ENCODE measurements at regions not wholly inside any gene's neighbourhood (a gene's known extent, or its start where the extent isn't known, plus 50 kb on each side); places are given as distances from the start of the nearest gene placed in this dataset.

DNA sequence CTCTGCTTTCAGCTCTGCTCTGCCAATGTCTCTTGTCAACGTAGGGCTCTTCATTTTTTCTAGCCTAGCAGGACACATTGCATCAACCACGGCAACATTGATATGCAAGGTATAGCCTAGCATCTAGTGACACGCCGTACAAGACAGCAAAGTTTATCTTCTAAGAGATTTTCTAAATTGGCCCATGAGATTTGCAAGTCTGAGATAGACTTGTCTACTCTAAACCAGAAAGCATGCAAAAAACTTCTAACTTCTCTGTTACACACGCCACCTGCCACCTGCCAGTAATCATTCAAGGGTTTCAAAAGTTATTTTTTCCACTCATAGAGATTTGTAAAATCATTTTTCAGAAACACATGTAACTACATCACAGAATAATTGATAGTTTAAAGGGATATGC, 1265.7 kb downstream of the C4orf33 start:
- no peak for TF ChIP-seq ZNF302 (CRISPR knock-in tag; IDR thresholded peaks at IDR 0.05)
- TF ChIP-seq MYC (IDR thresholded peaks at IDR 0.05; ENCODE audit: borderline replicate concordance, low read length) = no peak
- TF ChIP-seq, protein P1, sequence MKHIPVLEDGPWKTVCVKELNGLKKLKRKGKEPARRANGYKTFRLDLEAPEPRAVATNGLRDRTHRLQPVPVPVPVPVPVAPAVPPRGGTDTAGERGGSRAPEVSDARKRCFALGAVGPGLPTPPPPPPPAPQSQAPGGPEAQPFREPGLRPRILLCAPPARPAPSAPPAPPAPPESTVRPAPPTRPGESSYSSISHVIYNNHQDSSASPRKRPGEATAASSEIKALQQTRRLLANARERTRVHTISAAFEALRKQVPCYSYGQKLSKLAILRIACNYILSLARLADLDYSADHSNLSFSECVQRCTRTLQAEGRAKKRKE (CRISPR knock-in tag; IDR thresholded peaks at IDR 0.05; ENCODE audit: low read depth) = no peak
- TF ChIP-seq ZFP36 (IDR thresholded peaks at IDR 0.05; ENCODE audit: borderline replicate concordance, partially characterized antibody) = no peak
- TF ChIP-seq HOXA7 (CRISPR knock-in tag; IDR thresholded peaks at IDR 0.05) = no peak
- TF ChIP-seq MAFK (IDR thresholded peaks at IDR 0.05; ENCODE audit: partially characterized antibody) = no peak
- no peak for TF ChIP-seq GATA3 (IDR thresholded peaks at IDR 0.05; ENCODE audit: borderline replicate concordance)
- TF ChIP-seq NFE2L2 (conservative IDR thresholded peaks at IDR 0.05; ENCODE audit: low read length) = no peak
- no peak for TF ChIP-seq RCOR1 (IDR thresholded peaks at IDR 0.05; ENCODE audit: low read depth, low read length)
- TF ChIP-seq RNF2 (IDR thresholded peaks at IDR 0.05; ENCODE audit: borderline replicate concordance, low read depth) = no peak
- no peak for TF ChIP-seq SREBF2 (IDR thresholded peaks at IDR 0.05)
- TF ChIP-seq, protein P2, sequence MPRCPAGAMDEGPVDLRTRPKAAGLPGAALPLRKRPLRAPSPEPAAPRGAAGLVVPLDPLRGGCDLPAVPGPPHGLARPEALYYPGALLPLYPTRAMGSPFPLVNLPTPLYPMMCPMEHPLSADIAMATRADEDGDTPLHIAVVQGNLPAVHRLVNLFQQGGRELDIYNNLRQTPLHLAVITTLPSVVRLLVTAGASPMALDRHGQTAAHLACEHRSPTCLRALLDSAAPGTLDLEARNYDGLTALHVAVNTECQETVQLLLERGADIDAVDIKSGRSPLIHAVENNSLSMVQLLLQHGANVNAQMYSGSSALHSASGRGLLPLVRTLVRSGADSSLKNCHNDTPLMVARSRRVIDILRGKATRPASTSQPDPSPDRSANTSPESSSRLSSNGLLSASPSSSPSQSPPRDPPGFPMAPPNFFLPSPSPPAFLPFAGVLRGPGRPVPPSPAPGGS (IDR thresholded peaks at IDR 0.05) = no peak
- no peak for TF ChIP-seq HDAC2 (IDR thresholded peaks at IDR 0.05)
- TF ChIP-seq RARB (CRISPR knock-in tag; IDR thresholded peaks at IDR 0.05) = no peak
- no peak for TF ChIP-seq CHD4 (IDR thresholded peaks at IDR 0.05; ENCODE audit: borderline replicate concordance)
- TF ChIP-seq EHMT2 (IDR thresholded peaks at IDR 0.05; ENCODE audit: low read depth) = no peak
- TF ChIP-seq CBX8 (IDR thresholded peaks at IDR 0.05) = no peak
- ATAC-seq (no peak), FAIRE-seq (no peak), DNase-seq (ENCODE audit: low read depth in 1 of 2, low spot score in 1 of 2) (no peak)
- POLR2A ChIA-PET = no interaction called here
- WGBS (ENCODE audit: missing lambda C conversion rate) = 27% methylated on average over 5 of the region's 5 CpGs
- no peak overlapping the region for H3K27ac ChIP-seq
- no peak overlapping the region for H3K4me3 ChIP-seq
- H3K4me1 ChIP-seq = no peaks in the 10 kb centered on the region
- CTCF ChIA-PET = interaction anchor here (0.8 kb wide), 1 partner anchor 447 kb away, joined by 3 read pairs; no protein-coding TSS in a partner anchor
- H3K9me3 ChIP-seq = no peaks in the 10 kb centered on the region
- no peak overlapping the region for H3K4me2 ChIP-seq

- FAIRE-seq = no peak
- no peak overlapping the region for H3K4me2 ChIP-seq
- no peaks in the 10 kb centered on the region for H3K4me1 ChIP-seq
- H3K4me3 ChIP-seq = no peak overlapping the region
- ATAC-seq = no peak
- H3K27ac ChIP-seq = no peak overlapping the region
- ChIA-PET POLR2A (no interaction called here), CTCF (no interaction called here)
- DNase-seq (ENCODE audit: low read depth in 1 of 2, low spot score in 1 of 2) = no peak
- H3K9me3 ChIP-seq = no peaks in the 10 kb centered on the region
- TF ChIP-seq MAX (IDR thresholded peaks at IDR 0.05) = no peak
- TF ChIP-seq MAZ (IDR thresholded peaks at IDR 0.05; ENCODE audit: borderline replicate concordance, low read depth, low read length) = no peak
Observed at GRCh38 chr4:130368668-130369067, 1272.7 kb downstream of the C4orf33 start.

- ChIA-PET CTCF (no interaction called here), POLR2A (no interaction called here)
- Histone ChIP-seq H3K9me3 (no peaks in the 10 kb centered on the region), H3K27ac (no peak overlapping the region), H3K4me1 (no peaks in the 10 kb centered on the region), H3K4me3 (no peak overlapping the region), H3K4me2 (no peak overlapping the region)
- DNase-seq (ENCODE audit: low read depth in 1 of 2, low spot score in 1 of 2) = no peak
- FAIRE-seq = no peak
- ATAC-seq = no peak
- TF ChIP-seq E2F6 (IDR thresholded peaks at IDR 0.05; ENCODE audit: borderline replicate concordance, low read depth) (no peak), ZFP36 (IDR thresholded peaks at IDR 0.05; ENCODE audit: borderline replicate concordance, partially characterized antibody) (no peak), HEYL (CRISPR knock-in tag; IDR thresholded peaks at IDR 0.05) (no peak), RNF2 (IDR thresholded peaks at IDR 0.05; ENCODE audit: borderline replicate concordance, low read depth) (no peak), HOXB5 (CRISPR knock-in tag; IDR thresholded peaks at IDR 0.05) (no peak), CBX2 (IDR thresholded peaks at IDR 0.05; ENCODE audit: borderline replicate concordance, low read depth) (no peak), EP300 (IDR thresholded peaks at IDR 0.05) (no peak), CTCF (IDR thresholded peaks at IDR 0.05) (no peak), FOSL2 (IDR thresholded peaks at IDR 0.05) (no peak), FOSL2 (CRISPR knock-in tag; IDR thresholded peaks at IDR 0.05) (no peak), POLR2AphosphoS2 (conservative IDR thresholded peaks at IDR 0.05; ENCODE audit: low read length) (no peak), KDM5A (IDR thresholded peaks at IDR 0.05) (no peak), BHLHE40 (IDR thresholded peaks at IDR 0.05; ENCODE audit: low read depth, low read length) (no peak)
- TF ChIP-seq, protein P1 (CRISPR knock-in tag; IDR thresholded peaks at IDR 0.05; ENCODE audit: low read depth) = no peak
- TF ChIP-seq, protein P3, sequence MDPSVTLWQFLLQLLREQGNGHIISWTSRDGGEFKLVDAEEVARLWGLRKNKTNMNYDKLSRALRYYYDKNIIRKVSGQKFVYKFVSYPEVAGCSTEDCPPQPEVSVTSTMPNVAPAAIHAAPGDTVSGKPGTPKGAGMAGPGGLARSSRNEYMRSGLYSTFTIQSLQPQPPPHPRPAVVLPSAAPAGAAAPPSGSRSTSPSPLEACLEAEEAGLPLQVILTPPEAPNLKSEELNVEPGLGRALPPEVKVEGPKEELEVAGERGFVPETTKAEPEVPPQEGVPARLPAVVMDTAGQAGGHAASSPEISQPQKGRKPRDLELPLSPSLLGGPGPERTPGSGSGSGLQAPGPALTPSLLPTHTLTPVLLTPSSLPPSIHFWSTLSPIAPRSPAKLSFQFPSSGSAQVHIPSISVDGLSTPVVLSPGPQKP (IDR thresholded peaks at IDR 0.05; ENCODE audit: low read depth, low read length) = no peak
Observed at GRCh38 chr4:130393231-130393630, 1297.3 kb downstream of the C4orf33 start.

Data from A549 (cell line).